ENCODE measurements at regions not wholly inside any gene's neighbourhood (a gene's known extent, or its start where the extent isn't known, plus 50 kb on each side); places are given as distances from the start of the nearest gene placed in this dataset.

- TF ChIP-seq JUND (IDR thresholded peaks at IDR 0.05; ENCODE audit: low read depth): no peak
- no peak for DNase-seq (ENCODE audit: low read depth in 1 of 2, low spot score in 1 of 2)
- in situ Hi-C loops (cut with HindIII; ENCODE audit: low pct_unique_long_range_greater_than_20kb, low sequenced_read_pairs): no loop called here
These were observed 708.4 kb upstream of the CITED2 start for GRCh38 chr6:140082867-140083297.

DNA sequence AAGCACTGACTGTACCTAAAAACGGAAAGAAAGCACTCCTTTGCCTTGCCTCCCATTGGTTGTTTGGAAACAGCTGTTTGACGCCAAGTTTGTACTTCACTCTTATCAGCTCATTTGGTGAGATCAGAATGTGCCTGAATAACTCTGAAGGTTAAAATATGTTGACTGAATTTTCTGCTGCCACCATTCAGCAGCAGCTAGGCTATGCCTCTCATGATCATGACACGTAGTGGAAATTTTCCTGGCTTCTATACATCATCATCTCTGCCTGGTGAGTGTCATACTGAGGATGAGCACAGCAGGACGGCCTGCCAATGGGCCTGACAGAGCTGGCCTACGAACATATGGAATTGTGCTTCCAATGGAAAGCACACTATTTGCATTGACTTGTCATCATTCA is 704.9 kb upstream of the CITED2 start:
- DNase-seq (ENCODE audit: low read depth in 1 of 2, low spot score in 1 of 2): no peak
- in situ Hi-C loops (cut with HindIII; ENCODE audit: low pct_unique_long_range_greater_than_20kb, low sequenced_read_pairs): no loop called here

GRCh38 chr6:140078561-140079125 is 704.2 kb upstream of the CITED2 start:
- no peak for TF ChIP-seq JUND (IDR thresholded peaks at IDR 0.05; ENCODE audit: low read depth)
- in situ Hi-C loops (cut with HindIII; ENCODE audit: low pct_unique_long_range_greater_than_20kb, low sequenced_read_pairs): no loop called here
- DNase-seq (ENCODE audit: low read depth in 1 of 2, low spot score in 1 of 2): no peak

More for the DNA sequence above, 704.9 kb upstream of the CITED2 start:
- TF ChIP-seq JUND (IDR thresholded peaks at IDR 0.05; ENCODE audit: low read depth): no peak

- in situ Hi-C loops (cut with HindIII; ENCODE audit: low pct_unique_long_range_greater_than_20kb, low sequenced_read_pairs): no loop called here
- DNase-seq (ENCODE audit: low read depth in 1 of 2, low spot score in 1 of 2): no peak
- no peak for TF ChIP-seq JUND (IDR thresholded peaks at IDR 0.05; ENCODE audit: low read depth)
These were observed 703.5 kb upstream of the CITED2 start for GRCh38 chr6:140077827-140078560.

- in situ Hi-C loops (cut with HindIII; ENCODE audit: low pct_unique_long_range_greater_than_20kb, low sequenced_read_pairs): no loop called here
- TF ChIP-seq JUND (IDR thresholded peaks at IDR 0.05; ENCODE audit: low read depth): no peak
- no peak for DNase-seq (ENCODE audit: low read depth in 1 of 2, low spot score in 1 of 2)
These were observed 701.7 kb upstream of the CITED2 start for GRCh38 chr6:140076105-140076504.

DNA sequence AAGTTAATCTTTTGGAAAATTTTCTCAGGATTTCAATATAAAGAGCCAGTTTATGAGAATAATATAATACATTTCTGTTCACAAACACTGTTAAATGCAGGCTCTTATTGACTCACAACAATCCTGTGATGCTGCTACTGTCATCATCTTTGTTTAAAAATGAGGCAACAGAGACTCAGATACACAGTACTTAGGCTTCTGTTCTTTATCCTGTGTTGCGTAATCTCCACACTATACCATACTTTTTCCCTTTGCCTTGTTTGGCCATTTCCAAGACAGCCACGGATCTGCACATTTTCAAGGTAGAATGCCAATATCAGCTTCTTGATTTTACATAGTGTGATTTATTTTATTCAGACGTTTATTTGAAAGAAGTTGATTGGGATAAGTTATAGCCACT is 699.0 kb upstream of the CITED2 start:
- TF ChIP-seq JUND (IDR thresholded peaks at IDR 0.05; ENCODE audit: low read depth): no peak
- no peak for DNase-seq (ENCODE audit: low read depth in 1 of 2, low spot score in 1 of 2)
- in situ Hi-C loops (cut with HindIII; ENCODE audit: low pct_unique_long_range_greater_than_20kb, low sequenced_read_pairs): no loop called here

- no peak for TF ChIP-seq JUND (IDR thresholded peaks at IDR 0.05; ENCODE audit: low read depth)
- in situ Hi-C loops (cut with HindIII; ENCODE audit: low pct_unique_long_range_greater_than_20kb, low sequenced_read_pairs): no loop called here
- DNase-seq (ENCODE audit: low read depth in 1 of 2, low spot score in 1 of 2): no peak
These were observed 697.2 kb upstream of the CITED2 start for GRCh38 chr6:140071601-140072062.

DNA sequence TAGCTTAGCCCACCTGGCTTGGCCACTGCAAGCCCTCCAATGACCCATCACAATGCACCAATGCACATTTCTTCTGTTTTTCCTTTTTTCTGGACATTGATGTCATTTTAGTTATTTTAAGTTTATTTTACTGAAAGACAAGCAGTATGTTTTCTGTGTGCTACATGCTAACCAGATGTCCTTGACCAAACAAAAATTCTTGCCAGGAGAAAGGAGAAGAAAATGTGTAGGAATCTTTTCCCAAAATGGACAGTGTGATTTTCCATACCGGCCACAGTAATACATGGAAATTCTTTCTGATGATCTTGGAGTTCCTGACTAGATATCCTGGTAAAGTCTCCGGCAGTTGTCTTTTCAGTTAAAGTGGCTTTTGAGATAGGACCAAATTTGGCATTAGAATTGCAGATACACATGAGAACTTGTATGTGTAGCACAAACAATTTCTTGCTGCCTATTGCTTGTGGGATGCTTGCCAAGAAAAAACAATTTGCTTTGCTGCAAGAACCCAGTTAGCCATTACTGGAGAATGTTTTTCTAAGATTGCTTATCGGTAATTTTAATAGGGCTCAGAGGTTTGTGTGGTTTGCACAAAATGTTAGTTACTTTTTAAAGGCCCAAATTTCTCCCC is 696.5 kb upstream of the CITED2 start:
- in situ Hi-C loops (cut with HindIII; ENCODE audit: low pct_unique_long_range_greater_than_20kb, low sequenced_read_pairs): no loop called here
- DNase-seq (ENCODE audit: low read depth in 1 of 2, low spot score in 1 of 2): no peak
- TF ChIP-seq JUND (IDR thresholded peaks at IDR 0.05; ENCODE audit: low read depth): no peak

DNA sequence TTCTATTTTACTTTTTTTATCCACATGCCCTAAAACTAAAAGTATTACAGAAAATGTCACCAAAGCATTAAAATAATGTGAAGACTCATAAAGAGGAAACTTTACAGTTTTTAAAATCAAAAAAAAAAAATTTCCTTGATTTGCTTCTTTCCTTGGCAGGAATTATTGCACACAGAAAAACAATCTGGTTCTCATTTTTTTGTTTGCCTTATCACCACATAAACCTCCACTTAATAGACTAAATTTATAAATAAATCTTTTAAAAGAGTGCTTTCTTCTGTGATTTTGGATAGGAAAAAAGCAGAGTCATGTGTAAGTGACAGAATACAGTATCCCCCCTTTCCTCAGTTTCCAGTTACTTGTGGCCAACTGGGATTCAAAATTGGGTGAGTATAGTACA is 695.1 kb upstream of the CITED2 start:
- no peak for TF ChIP-seq JUND (IDR thresholded peaks at IDR 0.05; ENCODE audit: low read depth)
- in situ Hi-C loops (cut with HindIII; ENCODE audit: low pct_unique_long_range_greater_than_20kb, low sequenced_read_pairs): no loop called here
- DNase-seq (ENCODE audit: low read depth in 1 of 2, low spot score in 1 of 2): no peak

GRCh38 chr6:140068801-140069200 is 694.4 kb upstream of the CITED2 start:
- no peak for DNase-seq (ENCODE audit: low read depth in 1 of 2, low spot score in 1 of 2)
- in situ Hi-C loops (cut with HindIII; ENCODE audit: low pct_unique_long_range_greater_than_20kb, low sequenced_read_pairs): no loop called here
- no peak for TF ChIP-seq JUND (IDR thresholded peaks at IDR 0.05; ENCODE audit: low read depth)

DNA sequence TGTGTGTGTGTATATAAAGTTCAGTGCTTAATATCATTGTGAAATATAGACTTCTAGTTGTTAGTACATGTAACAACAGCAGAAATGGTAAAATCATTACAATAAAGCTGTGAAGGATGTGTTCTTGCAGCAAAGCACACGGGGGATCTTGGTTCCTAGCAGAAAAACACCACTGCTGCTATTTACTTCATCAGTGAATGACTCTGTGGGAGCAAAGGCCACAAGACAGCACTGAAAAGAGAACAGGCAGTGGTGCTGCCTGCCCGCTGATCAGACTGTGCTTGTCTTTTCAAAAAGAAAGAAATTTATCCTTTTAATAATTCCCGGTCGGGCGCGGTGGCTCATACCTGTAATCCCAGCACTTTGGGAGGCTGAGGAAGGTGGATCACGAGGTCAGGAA is 689.9 kb upstream of the CITED2 start:
- in situ Hi-C loops (cut with HindIII; ENCODE audit: low pct_unique_long_range_greater_than_20kb, low sequenced_read_pairs): no loop called here
- no peak for TF ChIP-seq JUND (IDR thresholded peaks at IDR 0.05; ENCODE audit: low read depth)
- no peak for DNase-seq (ENCODE audit: low read depth in 1 of 2, low spot score in 1 of 2)

DNA sequence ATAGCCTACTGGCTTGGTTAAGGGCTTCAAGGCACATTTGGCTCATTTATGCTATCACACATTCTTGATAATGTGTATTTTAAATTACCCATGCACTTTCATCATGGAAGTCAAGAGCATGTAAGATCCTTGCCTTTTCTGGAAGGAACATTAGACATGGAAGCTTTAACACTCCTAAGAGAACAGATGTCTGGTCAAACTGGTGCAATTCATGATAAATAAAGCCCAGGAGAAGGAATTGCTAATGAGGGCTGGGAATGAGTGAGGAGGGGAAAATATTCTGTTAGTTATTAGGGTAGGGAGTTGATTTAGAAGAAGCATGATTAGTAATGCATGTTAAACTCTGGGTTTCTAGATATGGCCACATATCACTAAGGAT is 688.6 kb upstream of the CITED2 start:
- no peak for TF ChIP-seq JUND (IDR thresholded peaks at IDR 0.05; ENCODE audit: low read depth)
- DNase-seq (ENCODE audit: low read depth in 1 of 2, low spot score in 1 of 2): no peak
- in situ Hi-C loops (cut with HindIII; ENCODE audit: low pct_unique_long_range_greater_than_20kb, low sequenced_read_pairs): no loop called here

All from T47D (cell line).